Stimulated activated CD4-positive, alpha-beta T cell treated with anti-CD3 and anti-CD28 coated beads, Interleukin-15, amount 100 ng/mL, for 1 hour (primary cell): ENCODE measurements at regions not wholly inside any gene's neighbourhood (a gene's known extent, or its start where the extent isn't known, plus 50 kb on each side); places are given as distances from the start of the nearest gene placed in this dataset.

Experiments
- DNase-seq, 2 donors: peaks; one replicate each; pipeline ENCODE4 v3.0.0-alpha.2; 2020; ENCODE audit warnings: low read depth in 1 of 2, low spot score in 1 of 2

DNA sequence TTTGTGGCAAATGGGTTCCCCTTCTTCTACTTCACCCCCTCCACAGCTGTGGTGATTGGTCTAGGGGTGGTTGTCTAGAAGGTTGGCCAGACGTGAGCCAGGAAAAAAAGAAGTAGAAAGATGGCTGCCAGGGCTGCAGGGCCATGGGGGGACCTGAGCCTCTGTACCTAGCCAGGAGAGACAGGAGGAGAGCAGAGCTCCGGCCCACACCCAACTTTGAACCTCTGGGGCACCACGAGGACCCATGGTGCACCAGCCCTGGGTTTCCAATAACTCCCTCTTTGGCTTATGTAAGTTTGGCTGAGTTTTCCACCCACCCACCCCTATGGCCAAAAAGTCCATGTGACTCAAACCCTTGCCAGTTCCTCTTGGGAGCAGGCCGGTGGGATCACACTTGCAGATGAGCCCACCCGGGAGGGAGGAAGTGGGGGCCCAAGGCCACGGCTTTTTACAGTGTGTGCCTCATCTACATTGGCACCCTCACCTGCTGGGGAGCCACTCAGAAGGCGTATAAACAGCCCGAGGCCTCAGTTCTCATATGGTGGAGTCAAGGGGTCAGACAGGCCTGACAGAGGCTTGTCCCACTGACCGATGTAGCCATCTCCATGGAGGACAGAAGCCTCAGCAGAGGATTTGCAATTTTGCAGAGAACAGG is 293.1 kb upstream of the HDAC4 start:
- no peak for DNase-seq

DNA sequence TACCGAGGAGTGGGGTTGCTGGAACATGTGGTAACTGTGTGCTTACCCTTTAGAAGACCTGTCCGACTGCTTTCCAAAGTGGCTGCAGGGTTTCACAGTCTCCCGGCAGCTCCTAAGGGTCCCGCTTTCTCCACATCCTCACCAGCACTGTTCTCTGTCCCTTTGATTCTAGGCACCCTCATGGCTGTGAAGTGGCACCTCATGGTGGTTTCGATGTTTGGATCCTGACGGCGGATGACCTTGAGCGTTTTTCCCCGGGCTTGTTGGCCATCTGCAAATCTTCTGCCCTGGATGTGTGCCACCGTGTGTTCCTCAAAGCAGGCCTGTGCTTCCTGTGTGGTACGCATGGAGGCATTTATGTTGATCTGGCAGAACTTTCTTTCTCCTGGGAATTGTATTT is 292.5 kb upstream of the HDAC4 start:
- no peak for DNase-seq

DNA sequence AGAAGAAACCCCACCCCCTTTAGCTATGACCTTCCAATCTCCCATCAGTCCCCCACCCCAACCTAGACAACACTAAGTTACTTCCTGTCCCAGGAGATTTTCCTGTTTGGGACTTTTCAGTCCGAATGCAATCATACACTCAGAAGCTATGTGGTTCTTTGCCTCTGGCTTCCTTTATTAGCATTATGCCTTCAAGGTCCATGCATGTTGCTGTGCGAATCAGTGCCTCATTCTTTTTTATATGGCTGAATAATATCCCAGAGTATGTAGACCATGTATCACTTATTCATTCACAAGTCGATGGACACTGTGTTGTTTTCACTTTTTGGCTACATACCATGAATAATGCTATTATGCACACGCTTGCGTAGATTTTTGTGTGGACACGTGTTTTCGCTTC is 292.1 kb upstream of the HDAC4 start:
- no peak for DNase-seq

DNA sequence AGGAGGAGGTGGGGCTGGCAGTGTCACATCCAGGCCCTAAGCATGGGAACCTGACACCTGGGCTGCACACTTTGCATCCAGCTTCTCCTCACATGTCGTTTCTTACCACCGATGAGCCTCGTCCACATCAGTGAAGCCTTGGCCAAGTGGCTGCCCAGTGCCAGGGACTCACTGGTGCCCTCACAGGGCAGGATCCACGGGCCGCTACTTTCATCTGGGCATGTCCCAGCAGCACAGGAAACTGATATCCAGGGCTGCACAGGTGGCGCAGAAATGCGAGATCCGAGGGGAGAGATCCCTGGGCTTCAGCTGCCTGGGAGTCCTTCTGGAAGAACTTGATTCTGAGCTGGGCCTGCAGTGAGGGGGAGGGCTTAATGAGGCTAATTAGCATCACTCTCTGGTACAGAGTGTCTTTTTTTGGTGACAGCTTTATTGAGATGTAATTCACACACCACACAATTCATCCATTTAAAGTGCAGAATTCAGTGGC is 291.6 kb upstream of the HDAC4 start:
- no peak for DNase-seq

DNA sequence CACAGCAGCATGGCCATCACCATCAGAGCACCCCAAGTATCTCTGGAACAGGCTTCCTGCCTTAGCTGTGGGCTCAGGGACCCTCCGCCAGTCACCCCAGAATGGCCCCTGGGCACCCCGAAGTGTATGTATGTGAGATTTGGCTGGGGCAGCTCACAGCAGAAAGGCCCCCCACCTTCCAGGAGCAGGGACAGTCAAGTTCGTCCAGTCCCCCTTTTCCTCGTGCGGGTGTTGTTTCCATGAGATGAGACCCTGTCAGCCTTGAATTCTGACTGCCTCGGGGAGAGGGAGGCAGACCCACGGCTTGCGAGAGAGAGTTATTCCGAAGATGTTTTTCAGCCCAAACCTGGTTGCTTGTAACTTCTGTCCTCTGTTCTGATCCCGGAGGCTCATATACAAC is 290.9 kb upstream of the HDAC4 start:
- DNase-seq, result no peak

DNA sequence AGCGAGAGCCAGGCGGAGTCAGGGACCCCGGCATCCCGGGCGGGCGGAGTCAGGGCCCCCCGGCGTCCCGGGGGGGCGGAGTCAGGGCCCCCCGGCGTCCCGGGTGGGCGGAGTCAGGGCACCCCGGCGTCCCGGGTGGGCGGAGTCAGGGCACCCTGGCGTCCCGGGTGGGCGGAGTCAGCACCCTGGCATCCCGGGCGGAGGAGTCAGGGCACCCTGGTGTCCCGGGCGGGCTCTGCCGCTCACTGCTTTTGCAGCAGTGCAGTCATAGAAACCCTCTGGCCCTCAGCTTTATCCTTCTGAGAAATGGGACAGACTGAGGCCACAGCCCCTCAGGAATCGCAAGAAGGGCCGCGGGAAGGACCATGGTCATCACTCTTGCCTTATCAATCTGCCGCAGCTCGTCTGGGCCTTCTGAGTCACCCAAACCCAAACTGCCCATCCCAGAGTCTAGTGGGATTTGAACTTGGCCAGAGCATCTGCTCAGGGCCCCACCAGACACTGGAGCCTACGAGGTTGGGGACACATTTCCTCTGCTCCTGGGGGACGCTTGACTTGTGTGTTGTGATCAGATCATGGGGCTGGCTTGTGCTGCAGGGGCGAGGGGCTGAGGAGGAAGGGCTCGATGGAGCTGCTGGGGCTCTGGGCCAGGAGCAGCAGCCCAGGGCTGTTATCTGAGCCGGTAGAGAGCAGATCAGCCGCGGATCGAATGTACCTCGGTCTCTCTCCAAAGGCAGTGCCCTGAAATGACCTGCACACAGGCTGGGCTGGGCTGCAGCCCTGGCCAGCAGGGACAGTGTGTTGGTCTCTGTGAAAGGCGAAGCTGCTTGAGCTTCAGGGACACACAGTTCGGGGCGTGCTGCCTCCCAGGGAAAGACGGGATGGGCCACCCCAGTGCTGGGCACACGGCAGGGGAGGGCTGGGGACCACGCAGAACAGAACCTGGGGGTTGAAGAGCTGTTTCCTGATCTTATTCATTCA is 290.1 kb upstream of the HDAC4 start:
- no peak for DNase-seq

DNA sequence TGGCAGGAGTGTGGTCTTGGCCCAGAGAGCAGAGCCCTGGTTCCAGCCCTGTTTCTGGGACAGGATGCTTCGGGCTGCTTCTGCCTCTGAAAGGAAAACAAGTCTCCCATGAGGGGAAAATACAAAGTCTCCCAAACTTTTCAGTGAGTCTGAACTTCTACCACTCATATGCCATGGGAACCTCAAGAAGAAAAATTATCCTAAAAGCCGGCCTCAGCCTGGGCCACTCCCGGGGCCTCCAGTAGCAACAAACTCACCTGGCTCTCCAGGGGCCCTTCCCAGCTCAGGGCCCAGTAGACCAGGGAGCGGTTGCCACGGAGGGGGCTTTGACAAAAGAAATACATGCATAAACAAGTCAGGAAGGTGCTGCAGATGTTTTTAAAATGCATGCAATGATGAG is 289.2 kb upstream of the HDAC4 start:
- no peak for DNase-seq

DNA sequence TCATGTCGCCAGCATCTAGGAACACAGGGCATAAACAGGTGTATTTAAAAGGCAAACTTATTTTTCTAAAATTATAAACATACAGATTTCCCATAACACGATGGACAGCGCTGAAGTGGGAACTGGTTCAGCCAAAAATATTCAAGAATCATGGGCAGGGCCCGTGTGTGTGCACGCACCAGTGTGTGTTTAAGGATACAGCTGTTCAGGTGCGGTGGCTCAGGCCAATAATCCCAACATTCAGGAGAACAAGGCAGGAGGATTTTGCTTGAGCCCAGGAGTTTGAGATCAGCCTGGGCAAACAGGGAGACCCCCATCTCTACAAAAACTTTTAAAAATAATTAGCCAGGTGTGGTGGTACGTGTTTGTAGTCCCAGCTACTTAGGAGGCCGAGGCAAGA is 288.6 kb upstream of the HDAC4 start:
- DNase-seq, result no peak

DNA sequence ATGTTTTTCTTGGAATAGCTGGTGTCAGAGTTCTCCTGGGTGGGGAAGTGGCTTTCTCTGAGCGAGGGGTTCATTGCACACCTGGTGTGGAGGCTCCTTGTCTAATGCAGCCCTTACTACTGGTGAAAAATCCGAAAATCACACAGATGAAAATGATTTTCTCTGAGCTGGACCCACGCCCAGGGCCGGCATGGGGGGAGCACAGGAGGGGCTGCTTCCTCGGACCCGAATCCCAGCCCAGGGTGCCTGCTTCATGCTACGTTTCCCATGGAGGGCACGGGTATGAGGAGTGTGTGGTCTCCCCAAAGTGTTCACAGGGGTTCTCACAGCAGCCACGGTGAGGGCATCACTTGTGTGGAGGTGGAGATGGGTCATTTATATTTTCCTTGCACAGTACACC is 288.0 kb upstream of the HDAC4 start:
- no peak for DNase-seq

DNA sequence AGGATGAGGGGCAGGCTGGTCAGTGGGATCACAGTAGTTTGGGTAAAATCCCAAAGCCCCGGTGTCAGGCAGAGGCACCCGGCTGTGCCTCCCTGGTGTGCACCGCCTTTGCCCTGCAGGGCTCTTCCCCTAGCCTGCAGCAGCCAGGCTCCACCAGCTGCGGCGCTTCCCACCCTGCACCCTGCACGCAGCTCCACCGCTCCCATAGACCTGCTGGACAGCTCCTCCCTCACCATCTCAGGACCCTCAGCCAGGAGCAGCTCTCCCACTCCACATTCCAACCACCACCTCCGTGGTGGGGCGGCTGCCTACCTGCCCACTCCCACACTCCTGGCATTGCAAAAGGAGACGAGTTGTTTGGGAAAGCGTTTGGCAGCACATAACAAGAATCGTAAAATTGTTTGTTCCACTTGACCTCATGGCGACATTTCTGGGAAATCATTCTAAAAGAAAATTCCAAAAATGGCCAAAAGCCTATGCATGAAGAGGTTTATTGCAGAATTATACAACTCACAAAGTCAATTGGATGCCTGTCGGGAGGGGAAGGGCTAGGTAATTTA is 287.4 kb upstream of the HDAC4 start:
- DNase-seq, result no peak

DNA sequence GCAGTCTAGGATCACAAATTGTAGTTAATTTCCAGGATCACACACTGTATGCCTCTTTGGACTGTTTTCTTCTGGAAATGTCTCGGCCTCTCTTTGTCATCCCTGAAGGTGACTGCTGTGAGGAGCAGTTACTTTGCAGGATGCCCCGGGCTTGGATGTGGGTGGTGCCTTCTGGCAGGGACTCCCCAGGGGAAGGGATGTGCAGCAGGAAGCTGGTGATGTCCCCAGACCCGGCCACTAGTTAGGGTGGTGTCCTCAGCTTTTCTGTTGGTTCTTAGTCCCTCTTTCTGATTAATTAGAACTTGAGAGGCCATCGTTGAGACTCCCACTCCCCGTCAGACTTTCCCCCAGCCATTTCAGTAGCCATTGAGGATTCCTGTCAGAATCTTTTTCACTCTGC is 286.6 kb upstream of the HDAC4 start:
- DNase-seq, result no peak

DNA sequence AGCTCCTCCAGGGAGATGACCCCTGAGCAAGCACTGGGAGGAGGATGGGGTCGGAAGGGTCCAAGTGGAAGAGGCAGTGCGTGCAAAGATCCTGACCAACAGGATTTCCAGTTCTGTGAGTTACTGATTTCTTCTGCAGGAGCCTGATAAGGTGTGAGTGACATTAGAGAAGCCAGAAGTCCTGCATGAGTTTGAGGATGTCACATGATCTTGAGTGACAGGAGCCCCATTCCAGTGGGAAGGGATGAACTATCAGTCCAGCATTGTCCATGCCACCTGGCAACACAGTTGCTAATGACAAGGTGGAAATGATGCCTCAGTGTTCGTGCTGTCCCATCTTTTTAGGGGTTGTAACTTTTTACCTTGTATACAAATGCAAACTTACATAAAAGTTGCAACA is 285.1 kb upstream of the HDAC4 start:
- no peak for DNase-seq

DNA sequence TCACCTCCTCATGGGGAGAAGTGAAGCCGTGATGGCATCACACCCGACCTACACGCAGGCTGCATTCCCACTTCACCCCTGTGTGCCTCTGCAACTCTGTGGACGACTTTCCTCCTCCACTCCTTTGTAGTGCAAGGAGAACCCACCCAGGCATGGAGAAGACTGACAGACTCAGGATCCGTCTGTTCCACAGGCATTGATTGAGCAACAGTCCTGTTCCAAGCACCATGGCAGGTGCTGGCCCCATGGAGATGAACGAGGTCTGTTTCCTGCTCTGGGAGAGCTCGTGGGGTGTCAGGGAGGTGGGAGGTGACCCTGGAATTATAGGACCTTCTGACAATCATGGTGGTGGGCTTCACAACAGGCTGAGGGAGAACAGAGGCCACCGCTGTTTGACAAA is 284.7 kb upstream of the HDAC4 start:
- DNase-seq, result no peak

DNA sequence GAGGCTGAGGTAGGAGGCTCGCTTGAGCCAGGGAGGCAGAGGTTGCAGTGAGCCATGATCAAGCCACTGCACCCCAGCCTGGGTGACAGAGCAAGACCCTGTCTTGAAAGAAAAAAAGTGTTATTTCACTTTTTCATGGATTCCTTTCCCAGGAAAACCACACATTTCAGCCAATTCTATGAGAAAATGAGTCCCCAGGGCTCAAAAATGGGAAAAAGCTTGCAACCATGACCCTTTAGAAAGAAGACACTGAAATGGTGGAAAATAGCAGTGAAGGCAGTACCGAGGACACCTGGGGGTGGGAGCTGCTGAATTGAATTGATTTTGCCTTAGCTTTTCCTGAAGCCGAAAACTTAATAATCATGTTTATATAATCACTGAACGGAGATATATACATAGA is 284.2 kb upstream of the HDAC4 start:
- DNase-seq, result no peak

DNA sequence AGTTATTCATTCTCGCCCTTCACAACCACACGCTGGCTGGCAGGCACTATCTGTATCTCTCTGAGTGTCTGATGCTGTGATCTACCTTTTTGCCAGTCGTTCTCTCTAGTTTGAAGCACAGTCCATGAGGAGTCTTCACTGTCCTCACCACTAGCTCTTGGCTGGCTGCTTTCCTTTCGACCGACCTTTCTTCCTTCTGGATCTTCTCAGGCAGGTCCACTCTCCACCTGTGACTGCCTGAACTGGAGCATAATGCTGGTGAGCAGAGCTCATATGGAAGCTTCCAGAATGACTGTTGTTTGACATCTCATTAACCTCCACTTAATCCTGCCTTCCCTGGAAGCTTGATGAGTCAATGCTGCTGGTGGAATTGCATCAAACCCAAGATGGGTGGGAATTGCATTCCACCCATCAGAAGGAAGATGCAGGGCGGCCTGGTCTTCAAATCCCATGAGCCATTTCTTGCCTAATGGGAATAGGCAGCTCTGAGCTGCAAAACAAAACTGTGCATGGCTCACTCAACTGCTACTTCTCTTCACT is 283.5 kb upstream of the HDAC4 start:
- no peak for DNase-seq

DNA sequence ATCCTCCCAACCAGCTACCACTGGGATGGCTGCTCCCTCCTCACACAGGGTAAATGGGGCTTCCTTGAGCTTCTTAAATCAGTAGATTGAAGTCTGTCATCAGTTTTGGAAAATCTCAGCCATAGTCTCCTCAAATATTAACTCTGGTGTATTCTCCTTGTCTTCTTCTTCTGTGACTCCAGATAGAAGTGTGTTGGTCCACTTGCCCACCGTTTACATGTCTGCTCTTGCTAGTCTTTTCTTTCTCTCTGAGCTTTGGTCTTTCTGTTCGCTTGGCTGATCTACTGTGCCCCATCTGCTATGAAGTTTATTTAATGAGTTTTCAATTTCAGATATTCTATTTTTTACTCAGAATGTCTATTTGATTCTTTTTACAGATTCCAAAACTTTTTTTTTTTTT is 281.7 kb upstream of the HDAC4 start:
- DNase-seq, result no peak

DNA sequence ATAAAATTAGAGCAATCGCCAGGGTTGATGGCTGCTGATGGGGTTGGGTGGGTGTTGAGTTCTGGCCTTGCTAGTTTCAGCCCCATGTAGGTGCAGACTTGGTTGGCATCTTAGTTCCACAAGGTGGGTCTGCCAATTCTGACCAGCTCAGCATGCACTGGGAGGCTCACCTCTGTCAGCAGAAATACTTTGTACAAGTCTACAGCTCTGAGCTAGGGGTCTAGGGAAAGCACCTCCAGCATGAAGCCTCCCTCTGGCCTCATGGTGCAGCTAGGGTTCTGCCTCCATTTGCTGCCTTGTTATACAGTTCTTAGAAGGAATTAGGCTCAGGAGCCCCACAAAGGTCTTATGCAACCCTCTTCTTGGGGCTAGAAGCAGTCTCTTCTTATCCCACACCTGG is 278.9 kb upstream of the HDAC4 start:
- DNase-seq, result no peak

DNA sequence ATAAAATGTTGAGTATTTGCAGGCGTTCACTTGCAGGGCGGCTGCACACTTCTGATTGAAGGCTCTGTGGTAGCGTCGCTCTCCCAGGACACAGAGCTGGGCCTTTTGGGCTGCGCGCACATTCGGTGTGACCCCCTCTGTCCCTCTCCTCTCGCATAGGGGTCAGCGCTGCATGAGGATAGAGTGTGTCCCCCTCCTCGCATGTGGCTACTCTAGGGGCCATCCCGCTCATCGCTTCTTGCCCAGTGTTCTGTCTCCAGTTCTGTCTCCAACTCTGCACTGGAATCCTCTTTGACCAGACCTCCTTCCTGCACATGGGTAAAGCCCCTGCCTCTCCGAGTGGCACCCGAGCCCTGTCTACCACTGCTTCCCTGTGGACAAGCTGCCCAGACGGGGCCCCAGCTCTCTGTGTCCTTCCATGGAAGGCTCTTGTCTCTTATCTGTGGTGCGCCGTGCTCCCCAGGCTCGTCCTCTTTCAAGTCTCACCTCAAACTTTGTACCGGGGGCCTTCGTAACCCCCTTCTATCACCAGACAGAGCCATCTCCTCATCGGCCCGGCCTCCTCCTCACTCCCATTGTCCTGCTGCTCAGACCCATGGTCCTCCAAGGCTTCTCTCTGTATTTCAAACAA is 278.0 kb upstream of the HDAC4 start:
- DNase-seq, result no peak

DNA sequence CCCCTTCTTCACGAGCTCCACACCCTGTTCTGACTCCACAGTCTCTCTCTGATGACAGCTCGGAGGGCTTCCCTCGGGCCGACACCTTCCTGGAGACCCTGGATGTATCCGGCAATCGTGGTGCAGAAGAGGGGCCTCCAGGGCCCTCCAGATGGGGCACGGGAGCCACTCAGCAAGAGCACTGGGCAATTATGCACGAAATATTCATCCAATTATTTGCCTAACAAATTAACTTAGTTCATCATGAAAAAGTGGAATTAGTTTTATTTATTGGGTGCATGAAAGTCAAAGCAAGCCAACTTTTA is 277.3 kb upstream of the HDAC4 start:
- DNase-seq, result no peak

DNA sequence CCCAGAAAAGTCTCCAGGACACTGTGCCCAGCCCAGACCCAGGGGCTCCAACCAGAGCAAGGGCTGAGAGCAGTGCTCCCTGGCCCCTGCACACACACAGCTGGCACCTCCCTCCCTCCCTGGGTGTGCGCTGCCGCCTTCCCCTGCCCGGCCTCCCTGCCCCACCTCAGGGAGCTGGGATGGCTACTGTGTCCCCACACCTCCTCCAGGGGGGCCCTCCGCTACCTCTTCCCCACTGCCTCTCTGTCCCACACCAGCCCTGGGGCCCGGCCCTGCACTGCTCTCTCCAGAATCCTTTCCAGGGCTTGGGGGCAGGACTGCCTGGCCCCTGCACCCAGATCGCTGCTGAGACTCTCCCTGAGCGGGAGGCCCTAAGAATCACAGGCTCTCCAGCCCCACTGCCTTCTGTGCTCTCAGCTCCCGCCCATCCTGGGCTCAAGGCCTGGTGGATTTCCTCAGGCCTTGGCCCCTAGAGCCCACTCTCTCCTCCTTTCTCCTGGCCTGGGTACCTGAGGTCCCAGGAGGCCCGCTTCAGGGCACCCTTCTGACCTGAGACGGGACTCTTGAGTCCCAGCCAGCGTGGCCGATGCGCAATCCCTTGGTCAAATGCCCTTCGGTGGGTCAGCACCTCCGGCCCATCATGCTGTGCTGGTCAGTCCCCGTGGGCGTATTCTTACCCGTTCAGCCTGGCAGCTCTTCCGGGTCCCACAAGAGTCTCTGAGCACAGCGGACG is 276.8 kb upstream of the HDAC4 start:
- DNase-seq, result no peak
